ENCODE measurements at regions not wholly inside any gene's neighbourhood (a gene's known extent, or its start where the extent isn't known, plus 50 kb on each side); places are given as distances from the start of the nearest gene placed in this dataset.
A peak's percentile ranks its signal among the peaks of the same experiment; 100 is the strongest.
"Not testable (repeated sequence)": the region's sequence is repeated elsewhere in the genome, so short reads cannot be mapped to it uniquely, and the experiment has no call there.

DNA sequence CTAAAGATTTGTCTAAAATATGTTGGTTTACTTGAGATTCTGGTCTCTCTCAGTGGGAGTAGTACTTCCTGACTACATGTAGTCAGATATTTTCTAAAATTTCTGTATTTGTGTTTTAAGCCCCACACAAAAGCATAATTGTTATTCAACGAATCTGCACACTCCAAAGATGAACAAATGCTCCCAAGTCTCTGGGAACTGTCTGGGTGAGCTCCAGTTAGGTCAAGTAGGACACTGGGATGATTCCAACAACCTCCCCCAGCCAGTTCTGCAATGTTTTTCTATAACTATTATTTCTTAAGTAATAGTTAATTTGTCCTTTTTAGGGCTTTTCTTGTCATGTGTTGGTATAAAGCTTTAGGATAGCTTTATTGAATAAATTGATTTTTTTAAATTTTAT lies 174.6 kb downstream of the FAM174A start:
- Histone ChIP-seq H3K36me3 (no peaks in the 10 kb centered on the region), H3K27me3 (replicated peaks; ENCODE audit: insufficient read depth) (no peaks in the 10 kb centered on the region), H3K27ac (no peak overlapping the region), H3K4me3 (no peak overlapping the region), H3K9me3 (no peaks in the 10 kb centered on the region), H3K4me1 (ENCODE audit: control insufficient read depth in 1 of 2, low read depth in 2 of 2) (peaks cover 0 to 4% of the 10 kb centered on the region in 2 donors)
- no peak for DNase-seq (ENCODE audit: low spot score)
- ATAC-seq (ENCODE audit: insufficient number of reproducible peaks, low FRiP score, low read depth): no peak
- TF ChIP-seq, protein P1, sequence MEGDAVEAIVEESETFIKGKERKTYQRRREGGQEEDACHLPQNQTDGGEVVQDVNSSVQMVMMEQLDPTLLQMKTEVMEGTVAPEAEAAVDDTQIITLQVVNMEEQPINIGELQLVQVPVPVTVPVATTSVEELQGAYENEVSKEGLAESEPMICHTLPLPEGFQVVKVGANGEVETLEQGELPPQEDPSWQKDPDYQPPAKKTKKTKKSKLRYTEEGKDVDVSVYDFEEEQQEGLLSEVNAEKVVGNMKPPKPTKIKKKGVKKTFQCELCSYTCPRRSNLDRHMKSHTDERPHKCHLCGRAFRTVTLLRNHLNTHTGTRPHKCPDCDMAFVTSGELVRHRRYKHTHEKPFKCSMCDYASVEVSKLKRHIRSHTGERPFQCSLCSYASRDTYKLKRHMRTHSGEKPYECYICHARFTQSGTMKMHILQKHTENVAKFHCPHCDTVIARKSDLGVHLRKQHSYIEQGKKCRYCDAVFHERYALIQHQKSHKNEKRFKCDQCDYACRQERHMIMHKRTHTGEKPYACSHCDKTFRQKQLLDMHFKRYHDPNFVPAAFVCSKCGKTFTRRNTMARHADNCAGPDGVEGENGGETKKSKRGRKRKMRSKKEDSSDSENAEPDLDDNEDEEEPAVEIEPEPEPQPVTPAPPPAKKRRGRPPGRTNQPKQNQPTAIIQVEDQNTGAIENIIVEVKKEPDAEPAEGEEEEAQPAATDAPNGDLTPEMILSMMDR (IDR thresholded peaks at IDR 0.05): no peak

DNA sequence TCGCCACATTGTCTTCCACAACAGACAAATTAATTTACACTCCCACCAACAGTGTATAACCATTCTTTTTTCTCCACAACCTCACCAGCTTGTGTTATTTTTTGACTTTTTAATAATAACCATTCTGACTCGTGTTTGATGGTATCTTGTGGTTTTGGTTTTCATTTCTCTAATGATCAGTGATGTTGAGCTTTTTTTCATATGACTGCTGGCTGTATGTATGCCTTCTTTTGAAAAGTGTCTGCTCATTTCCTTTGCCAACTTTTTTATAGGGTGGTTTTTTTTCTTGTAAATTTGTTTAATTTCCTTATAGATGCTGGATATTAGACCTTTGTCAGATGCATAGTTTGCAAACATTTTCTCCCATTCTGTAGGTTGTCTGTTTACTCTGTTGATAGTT lies 179.6 kb downstream of the FAM174A start:
- not testable (repeated sequence) for H3K27me3 ChIP-seq (replicated peaks; ENCODE audit: insufficient read depth)

DNA sequence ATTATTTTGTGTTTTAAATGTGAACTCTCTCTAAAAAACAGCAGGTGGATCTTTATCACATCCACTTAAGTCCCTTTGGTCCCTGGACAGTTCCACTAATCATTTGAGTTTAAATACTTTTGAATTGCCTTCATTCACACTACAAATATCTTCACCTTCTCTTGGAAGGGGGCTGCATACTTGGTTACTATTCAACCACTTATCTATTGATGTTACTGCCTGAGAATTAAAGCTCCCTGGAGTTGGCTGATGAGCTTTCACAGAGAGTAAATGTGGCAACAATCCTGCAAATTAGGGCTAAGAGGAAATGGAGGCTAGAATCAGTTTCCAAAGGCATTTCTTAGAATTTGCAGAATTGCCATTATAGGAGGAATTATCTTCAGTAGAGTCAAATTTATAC lies 180.4 kb downstream of the ST8SIA4 start:
- H3K36me3 ChIP-seq: no peaks in the 10 kb centered on the region
- H3K27ac ChIP-seq: no peak overlapping the region
- H3K27me3 ChIP-seq (replicated peaks; ENCODE audit: insufficient read depth): no peaks in the 10 kb centered on the region
- ATAC-seq (ENCODE audit: insufficient number of reproducible peaks, low FRiP score, low read depth) (no peak), DNase-seq (ENCODE audit: low spot score) (no peak)
- no peaks in the 10 kb centered on the region for H3K9me3 ChIP-seq
- H3K4me3 ChIP-seq: no peak overlapping the region
- no peaks in the 10 kb centered on the region for H3K4me1 ChIP-seq (ENCODE audit: control insufficient read depth in 1 of 2, low read depth in 2 of 2)
- TF ChIP-seq, protein P1 (IDR thresholded peaks at IDR 0.05): no peak

More for the DNA sequence above, 179.6 kb downstream of the FAM174A start:
- not testable (repeated sequence) for DNase-seq (ENCODE audit: low spot score); H3K27ac ChIP-seq; H3K4me3 ChIP-seq; ATAC-seq (ENCODE audit: insufficient number of reproducible peaks, low FRiP score, low read depth); H3K36me3 ChIP-seq; H3K9me3 ChIP-seq; H3K4me1 ChIP-seq (ENCODE audit: control insufficient read depth in 1 of 2, low read depth in 2 of 2)

DNA sequence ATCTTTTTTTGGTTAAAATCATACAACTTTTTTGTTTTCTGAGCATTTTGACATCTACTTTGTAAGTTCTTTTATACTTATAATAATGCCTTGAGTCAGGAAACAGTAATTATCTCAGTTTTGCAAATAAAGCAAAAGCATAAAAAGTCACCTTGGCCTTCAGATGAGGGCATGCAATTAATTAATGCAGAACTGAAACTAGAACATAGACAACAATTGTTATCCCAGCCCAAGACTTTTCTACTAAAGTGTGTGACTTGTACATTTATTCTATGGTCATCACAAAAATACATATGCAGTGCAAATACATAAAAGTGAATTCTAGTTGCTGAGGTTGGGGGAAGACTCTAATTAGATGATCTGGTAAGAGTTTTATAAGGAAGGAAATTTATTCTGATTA lies 179.9 kb downstream of the ST8SIA4 start:
- H3K4me3 ChIP-seq: no peak overlapping the region
- no peak for ATAC-seq (ENCODE audit: insufficient number of reproducible peaks, low FRiP score, low read depth)

DNA sequence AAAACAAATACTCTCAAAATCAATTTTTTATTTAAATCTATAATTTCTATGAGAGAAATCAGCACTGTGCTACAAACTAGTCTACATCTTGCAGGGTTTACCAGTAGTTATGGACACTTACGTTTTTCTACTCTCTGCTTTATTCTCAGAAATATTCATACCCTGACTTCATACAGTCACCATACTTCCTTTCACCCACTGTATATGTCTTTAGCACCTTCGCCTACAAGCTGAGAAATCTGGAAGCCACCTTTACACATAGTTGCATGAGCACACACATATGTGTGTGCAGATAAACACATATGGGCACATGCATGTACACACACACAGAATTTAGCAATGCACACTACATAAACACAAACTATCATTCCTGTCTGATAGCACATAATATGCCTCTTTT lies 177.0 kb downstream of the ST8SIA4 start:
- Histone ChIP-seq H3K9me3 (no peaks in the 10 kb centered on the region), H3K36me3 (no peaks in the 10 kb centered on the region), H3K27ac (no peak overlapping the region), H3K4me3 (no peak overlapping the region), H3K27me3 (replicated peaks; ENCODE audit: insufficient read depth) (no peaks in the 10 kb centered on the region), H3K4me1 (ENCODE audit: control insufficient read depth in 1 of 2, low read depth in 2 of 2) (no peaks in the 10 kb centered on the region)
- ATAC-seq (ENCODE audit: insufficient number of reproducible peaks, low FRiP score, low read depth) (no peak), DNase-seq (ENCODE audit: low spot score) (no peak)
- TF ChIP-seq, protein P1 (IDR thresholded peaks at IDR 0.05): no peak

More for the DNA sequence above, 179.9 kb downstream of the ST8SIA4 start:
- no peaks in the 10 kb centered on the region for H3K4me1 ChIP-seq (ENCODE audit: control insufficient read depth in 1 of 2, low read depth in 2 of 2)
- H3K27ac ChIP-seq: no peak overlapping the region
- no peaks in the 10 kb centered on the region for H3K9me3 ChIP-seq
- H3K27me3 ChIP-seq (replicated peaks; ENCODE audit: insufficient read depth): no peaks in the 10 kb centered on the region
- TF ChIP-seq, protein P1 (IDR thresholded peaks at IDR 0.05): no peak
- no peak for DNase-seq (ENCODE audit: low spot score)
- no peaks in the 10 kb centered on the region for H3K36me3 ChIP-seq

DNA sequence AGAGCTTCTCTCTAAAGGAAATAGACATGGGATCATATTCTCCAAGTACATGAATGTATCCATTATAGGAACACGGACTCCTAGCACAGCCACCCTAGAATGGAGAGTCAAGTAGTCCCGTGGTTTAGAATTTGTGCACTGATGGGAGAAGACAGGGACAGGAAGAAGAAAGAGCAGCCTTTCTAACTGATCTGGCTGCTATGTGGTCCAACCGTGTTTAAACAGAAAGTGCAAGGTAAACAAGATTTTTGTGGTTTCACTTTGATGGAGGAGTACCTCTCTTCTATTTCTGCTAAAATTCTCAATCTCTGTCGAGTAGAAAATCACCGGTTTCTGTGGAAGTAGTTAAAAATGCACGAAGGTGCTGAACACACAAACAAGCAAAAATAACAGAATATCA lies 171.3 kb downstream of the ST8SIA4 start:
- TF ChIP-seq, protein P1 (IDR thresholded peaks at IDR 0.05): no peak
- no peaks in the 10 kb centered on the region for H3K9me3 ChIP-seq
- no peak for DNase-seq (ENCODE audit: low spot score)
- H3K36me3 ChIP-seq: no peaks in the 10 kb centered on the region
- no peak for ATAC-seq (ENCODE audit: insufficient number of reproducible peaks, low FRiP score, low read depth)
- no peak overlapping the region for H3K27ac ChIP-seq
- no peaks in the 10 kb centered on the region for H3K4me1 ChIP-seq (ENCODE audit: control insufficient read depth in 1 of 2, low read depth in 2 of 2)
- H3K4me3 ChIP-seq: peak overlapping the region; percentile 41
- H3K27me3 ChIP-seq (replicated peaks; ENCODE audit: insufficient read depth): no peaks in the 10 kb centered on the region
